Coronary artery (tissue), 2 donors: ENCODE measurements at regions not wholly inside any gene's neighbourhood (a gene's known extent, or its start where the extent isn't known, plus 50 kb on each side); places are given as distances from the start of the nearest gene placed in this dataset.

Source experiments
- DNase-seq: peaks from one replicate; pipeline ENCODE4 v3.0.0-alpha.2; 2017; ENCODE audit warnings: low spot score
- H3K27ac ChIP-seq, 2 donors: fragments of 200-600 bp; sonication (generic); one replicate each; pipeline ENCODE4 v1.5.1; 2016 to 2019
- H3K4me3 ChIP-seq: fragments of 200-600 bp; sonication (generic); 2 replicates; pipeline ENCODE4 v1.5.1; 2016; ENCODE audit warnings: mild to moderate bottlenecking, moderate library complexity
- TF ChIP-seq, protein P1 (sequence below): fragments of 200-600 bp; sonication (generic); IDR thresholded peaks from one replicate; pipeline ENCODE4 v1.5.1; 2019; ENCODE audit warnings: antibody characterized with exemption

- TF ChIP-seq, protein P1, sequence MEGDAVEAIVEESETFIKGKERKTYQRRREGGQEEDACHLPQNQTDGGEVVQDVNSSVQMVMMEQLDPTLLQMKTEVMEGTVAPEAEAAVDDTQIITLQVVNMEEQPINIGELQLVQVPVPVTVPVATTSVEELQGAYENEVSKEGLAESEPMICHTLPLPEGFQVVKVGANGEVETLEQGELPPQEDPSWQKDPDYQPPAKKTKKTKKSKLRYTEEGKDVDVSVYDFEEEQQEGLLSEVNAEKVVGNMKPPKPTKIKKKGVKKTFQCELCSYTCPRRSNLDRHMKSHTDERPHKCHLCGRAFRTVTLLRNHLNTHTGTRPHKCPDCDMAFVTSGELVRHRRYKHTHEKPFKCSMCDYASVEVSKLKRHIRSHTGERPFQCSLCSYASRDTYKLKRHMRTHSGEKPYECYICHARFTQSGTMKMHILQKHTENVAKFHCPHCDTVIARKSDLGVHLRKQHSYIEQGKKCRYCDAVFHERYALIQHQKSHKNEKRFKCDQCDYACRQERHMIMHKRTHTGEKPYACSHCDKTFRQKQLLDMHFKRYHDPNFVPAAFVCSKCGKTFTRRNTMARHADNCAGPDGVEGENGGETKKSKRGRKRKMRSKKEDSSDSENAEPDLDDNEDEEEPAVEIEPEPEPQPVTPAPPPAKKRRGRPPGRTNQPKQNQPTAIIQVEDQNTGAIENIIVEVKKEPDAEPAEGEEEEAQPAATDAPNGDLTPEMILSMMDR, result no peak
- no peak overlapping the region for H3K4me3 ChIP-seq
- H3K27ac ChIP-seq, result no peak overlapping the region
- no peak for DNase-seq
Observed at GRCh38 chr3:72427624-72428023, 420.6 kb downstream of the SHQ1 start.

DNA sequence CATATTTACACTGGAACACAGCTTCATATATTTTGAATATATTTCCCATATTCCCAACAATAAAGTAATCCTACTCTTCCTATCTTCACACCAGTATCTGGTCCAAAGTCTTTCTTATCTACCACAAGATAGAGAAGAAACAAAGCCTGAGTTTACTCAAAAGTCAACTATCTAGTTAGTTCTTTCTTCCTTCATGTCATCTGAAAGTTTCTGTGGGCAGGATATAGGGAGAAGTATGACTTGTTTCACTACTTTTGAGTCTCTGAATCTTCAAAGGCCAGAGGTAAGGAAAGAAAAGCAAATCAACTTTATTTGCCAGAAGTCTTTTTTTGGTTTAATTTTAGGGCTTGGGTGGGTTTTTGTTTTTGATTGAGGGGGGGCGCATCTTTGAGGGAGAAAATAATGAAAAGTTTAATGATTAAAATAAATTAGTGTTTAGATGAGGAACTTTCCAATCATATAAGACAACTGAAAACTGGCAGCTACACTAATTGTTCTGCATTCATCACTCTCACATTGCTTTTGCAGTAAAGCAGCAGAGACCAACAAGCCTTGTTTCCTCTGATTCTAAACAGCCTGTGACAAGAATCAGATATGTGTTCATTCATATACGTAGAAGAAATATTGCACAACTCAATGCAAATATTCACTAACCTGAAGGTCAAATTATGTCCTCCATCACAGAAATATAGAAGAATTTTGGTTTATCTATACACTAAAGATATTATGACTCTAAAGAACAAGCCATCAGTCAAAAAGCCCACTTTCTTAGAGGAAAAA is 421.4 kb downstream of the SHQ1 start:
- no peak overlapping the region for H3K4me3 ChIP-seq

DNA sequence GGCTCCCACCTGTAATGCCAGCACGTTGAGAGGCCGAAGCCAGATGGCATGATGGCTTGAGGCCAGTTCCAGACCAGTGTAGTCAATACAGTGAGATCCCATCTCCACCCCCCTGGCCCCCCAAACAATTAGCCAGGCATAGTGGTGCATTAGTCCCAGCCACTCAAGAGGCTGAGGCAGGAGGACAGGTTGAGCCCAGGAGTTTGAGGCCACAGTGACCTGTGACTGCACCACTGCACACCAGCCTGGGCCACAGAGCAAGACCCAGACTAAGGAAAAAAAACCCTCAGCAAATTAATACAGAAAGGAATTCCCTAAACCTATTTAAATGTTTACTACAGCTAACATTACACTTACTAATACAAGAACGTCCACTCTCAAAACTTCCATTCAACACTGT is 424.6 kb downstream of the SHQ1 start:
- Histone ChIP-seq H3K4me3 (no peak overlapping the region), H3K27ac (no peak overlapping the region)
- no peak for DNase-seq
- TF ChIP-seq, protein P1, result no peak

More for the DNA sequence above, 421.4 kb downstream of the SHQ1 start:
- H3K27ac ChIP-seq, result no peak overlapping the region
- TF ChIP-seq, protein P1, result no peak
- no peak for DNase-seq

- TF ChIP-seq, protein P1, result no peak
- Histone ChIP-seq H3K27ac (no peak overlapping the region), H3K4me3 (no peak overlapping the region)
- DNase-seq, result no peak
Observed at GRCh38 chr3:72421786-72422185, 426.5 kb downstream of the SHQ1 start.

GRCh38 chr3:72421126-72421525 is 427.1 kb downstream of the SHQ1 start:
- TF ChIP-seq, protein P1, result no peak
- no peak for DNase-seq
- H3K4me3 ChIP-seq, result no peak overlapping the region
- H3K27ac ChIP-seq, result no peak overlapping the region

GRCh38 chr3:72418856-72419255 is 429.4 kb downstream of the SHQ1 start:
- no peak for DNase-seq
- TF ChIP-seq, protein P1, result no peak
- H3K27ac ChIP-seq, result no peak overlapping the region
- H3K4me3 ChIP-seq, result no peak overlapping the region

DNA sequence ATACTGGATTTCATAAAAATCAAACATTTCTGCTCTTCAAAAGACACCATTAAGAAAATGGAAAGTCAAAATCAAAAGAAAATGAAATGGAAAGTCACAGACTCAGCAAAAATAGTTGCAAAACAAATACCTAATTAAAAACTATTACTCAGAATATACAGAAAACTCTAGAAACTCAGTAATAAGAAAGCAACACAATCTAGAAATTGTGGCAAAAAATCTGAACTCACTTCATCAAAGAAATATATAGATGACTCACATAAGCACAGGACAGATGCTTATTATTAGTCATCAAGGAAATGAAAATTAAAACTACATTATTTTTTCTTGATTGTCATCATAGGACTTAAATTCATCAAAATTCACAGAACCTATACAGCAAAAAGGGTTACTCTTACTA is 430.0 kb downstream of the SHQ1 start:
- TF ChIP-seq, protein P1, result no peak
- H3K4me3 ChIP-seq, result no peak overlapping the region
- DNase-seq, result no peak
- no peak overlapping the region for H3K27ac ChIP-seq
